ENCODE measurements at regions not wholly inside any gene's neighbourhood (a gene's known extent, or its start where the extent isn't known, plus 50 kb on each side); places are given as distances from the start of the nearest gene placed in this dataset.

GRCh38 chr18:34315591-34316352, 91.1 kb upstream of the NOL4 start:
- intact Hi-C loops (cut with DNase I): no loop called here
- H3K4me3 ChIP-seq: no peak overlapping the region
- H3K36me3 ChIP-seq: no peaks in the 10 kb centered on the region
- ATAC-seq (no peak), DNase-seq (no peak)
- no peaks in the 10 kb centered on the region for H3K27me3 ChIP-seq (ENCODE audit: low read depth)
- no peak for TF ChIP-seq CTCF (IDR thresholded peaks at IDR 0.05)
- H3K9me3 ChIP-seq: no peaks in the 10 kb centered on the region
- H3K4me1 ChIP-seq: no peaks in the 10 kb centered on the region
- no peak overlapping the region for H3K27ac ChIP-seq

- DNase-seq: no peak
- TF ChIP-seq CTCF (IDR thresholded peaks at IDR 0.05): no peak
- no peaks in the 10 kb centered on the region for H3K4me1 ChIP-seq
- H3K36me3 ChIP-seq: no peaks in the 10 kb centered on the region
- intact Hi-C loops (cut with DNase I): no loop called here
- no peak overlapping the region for H3K4me3 ChIP-seq
- H3K27ac ChIP-seq: no peak overlapping the region
- no peaks in the 10 kb centered on the region for H3K9me3 ChIP-seq
- no peaks in the 10 kb centered on the region for H3K27me3 ChIP-seq (ENCODE audit: low read depth)
- no peak for ATAC-seq
Measured at GRCh38 chr18:34320267-34320666, 95.6 kb upstream of the NOL4 start.

- H3K4me3 ChIP-seq: no peak overlapping the region
- no peak for TF ChIP-seq CTCF (IDR thresholded peaks at IDR 0.05)
- no peaks in the 10 kb centered on the region for H3K36me3 ChIP-seq
- no peaks in the 10 kb centered on the region for H3K4me1 ChIP-seq
- H3K27me3 ChIP-seq (ENCODE audit: low read depth): no peaks in the 10 kb centered on the region
- intact Hi-C loops (cut with DNase I): no loop called here
- DNase-seq (no peak), ATAC-seq (no peak)
- no peaks in the 10 kb centered on the region for H3K9me3 ChIP-seq
- H3K27ac ChIP-seq: no peak overlapping the region
Measured at GRCh38 chr18:34321066-34321465, 96.4 kb upstream of the NOL4 start.

GRCh38 chr18:34322365-34323289, 97.9 kb upstream of the NOL4 start:
- no peak overlapping the region for H3K4me3 ChIP-seq

GRCh38 chr18:34329840-34330239, 105.1 kb upstream of the NOL4 start:
- Histone ChIP-seq H3K4me1 (no peaks in the 10 kb centered on the region), H3K4me3 (no peak overlapping the region), H3K36me3 (no peaks in the 10 kb centered on the region), H3K9me3 (no peaks in the 10 kb centered on the region), H3K27ac (no peak overlapping the region), H3K27me3 (ENCODE audit: low read depth) (no peaks in the 10 kb centered on the region)
- DNase-seq (no peak), ATAC-seq (no peak)
- intact Hi-C loops (cut with DNase I): no loop called here
- TF ChIP-seq CTCF (IDR thresholded peaks at IDR 0.05): no peak

More at GRCh38 chr18:34322365-34323289, 97.9 kb upstream of the NOL4 start:
- ATAC-seq (no peak), DNase-seq (peak; percentile 52)
- no peak overlapping the region for H3K27ac ChIP-seq
- intact Hi-C loops (cut with DNase I): no loop called here
- TF ChIP-seq CTCF (IDR thresholded peaks at IDR 0.05): peak; percentile 54
- H3K36me3 ChIP-seq: no peaks in the 10 kb centered on the region
- H3K4me1 ChIP-seq: no peaks in the 10 kb centered on the region
- H3K9me3 ChIP-seq: no peaks in the 10 kb centered on the region
- H3K27me3 ChIP-seq (ENCODE audit: low read depth): no peaks in the 10 kb centered on the region
